Gastrocnemius medialis (tissue), 4 donors: ENCODE measurements at regions not wholly inside any gene's neighbourhood (a gene's known extent, or its start where the extent isn't known, plus 50 kb on each side); places are given as distances from the start of the nearest gene placed in this dataset.
"Not testable (repeated sequence)": the region's sequence is repeated elsewhere in the genome, so short reads cannot be mapped to it uniquely, and the experiment has no call there.

Source experiments
- ATAC-seq, 2 donors: fragments of 150-250 bp; one replicate each; pipeline ENCODE4 v1.9.1; 2016
- DNase-seq, 2 donors: peaks; one replicate each; pipeline ENCODE4 v3.0.0-alpha.2; 2019
- H3K27ac ChIP-seq, 4 donors: fragments of 200-600 bp; sonication (generic); 1 replicate in 1 of 4; 2 replicates in 3 of 4; pipeline ENCODE4 v1.5.1; 2016 to 2018; ENCODE audit warnings: mild to moderate bottlenecking in 2 of 4, moderate library complexity in 1 of 4
- H3K27me3 ChIP-seq, 3 donors: fragments of 200-600 bp; sonication (generic) in 2 of 3; 1 replicate in 1 of 3; 2 replicates in 2 of 3; pipeline versions ENCODE4 v1.5.1 to v1.6.0; 2016 to 2019; ENCODE audit warnings: mild to moderate bottlenecking in 1 of 3, moderate library complexity in 1 of 3
- H3K36me3 ChIP-seq, 2 donors: fragments of 200-600 bp; sonication (generic) in 1 of 2; one replicate each; pipeline ENCODE4 v1.5.1; 2017 to 2018
- H3K4me1 ChIP-seq, 2 donors: fragments of 200-600 bp; sonication (generic) in 1 of 2; one replicate each; pipeline ENCODE4 v1.5.1; 2016 to 2017; ENCODE audit warnings: mild to moderate bottlenecking in 2 of 2
- H3K4me3 ChIP-seq, 4 donors: fragments of 200-600 bp; sonication (generic) in 3 of 4; 1 replicate in 1 of 4; 2 replicates in 3 of 4; pipeline ENCODE4 v1.5.1; 2016 to 2019; ENCODE audit warnings: mild to moderate bottlenecking in 2 of 4
- H3K9me3 ChIP-seq, 3 donors: fragments of 200-600 bp; sonication (generic) in 2 of 3; 1 replicate in 1 of 3; 2 replicates in 2 of 3; pipeline ENCODE4 v1.5.1; 2016 to 2019
- POLR2A ChIP-seq, 2 donors: fragments of 450-650 bp; IDR thresholded peaks; one replicate each; pipeline ENCODE4 v1.6.1; 2017; ENCODE audit warnings: antibody characterized with exemption in 2 of 2, mild to moderate bottlenecking in 2 of 2, moderate library complexity in 2 of 2
- in situ Hi-C, 4 donors: fragments of 200-750 bp; cut with MboI; loops; one replicate each; pipeline versions ENCODE4 v1.15.0 to v1.8.0; 2017; ENCODE audit warnings: low sequenced_read_pairs in 4 of 4
- intact Hi-C: fragments of 100-400 bp; cut with DNase I; formaldehyde crosslinking; loops from one replicate; pipeline ENCODE4 v1.15.1; 2023; ENCODE audit warnings: low total_unique reads
- TF ChIP-seq, protein P1 (sequence below), 5 experiments: fragments of 450-650 bp in 3 of 5; fragments of 200-600 bp in 2 of 5; sonication (generic) in 2 of 5; IDR thresholded peaks in 4 of 5; conservative IDR thresholded peaks in 1 of 5; 1 replicate in 4 of 5; 2 replicates in 1 of 5; pipeline ENCODE4 v1.5.1; 2016 to 2019; ENCODE audit warnings: antibody characterized with exemption in 5 of 5, mild to moderate bottlenecking in 3 of 5, moderate library complexity in 3 of 5

DNA sequence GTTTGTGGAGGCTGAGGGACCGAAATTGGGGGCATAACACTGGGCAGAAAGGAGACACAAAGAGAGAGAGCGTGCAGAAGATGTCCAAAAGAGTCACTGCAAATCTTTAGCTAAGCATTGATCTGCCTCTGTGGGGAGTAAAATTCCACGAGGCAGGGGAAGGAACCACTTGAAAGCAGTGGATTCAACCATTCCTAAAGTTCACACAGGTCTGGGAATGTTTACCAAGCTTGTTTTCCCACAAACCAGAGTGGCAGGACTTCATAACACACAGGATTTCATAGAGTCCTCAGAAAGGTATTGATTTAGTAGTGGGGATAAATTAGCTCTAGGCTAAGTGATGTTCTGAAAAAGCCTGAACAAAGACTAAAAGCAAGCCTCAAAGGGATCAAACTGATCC, 66.1 kb upstream of the RPL38 start:
- in situ Hi-C loops: no loop called here
- Histone ChIP-seq H3K27me3 (peaks cover 0 to 8% (median 0%) of the 10 kb centered on the region in 3 donors), H3K4me3 (no peak overlapping the region), H3K27ac (no peak overlapping the region), H3K36me3 (no peaks in the 10 kb centered on the region), H3K4me1 (no peaks in the 10 kb centered on the region), H3K9me3 (no peaks in the 10 kb centered on the region)
- intact Hi-C loops: no loop called here
- DNase-seq: no peak
- TF ChIP-seq, protein P1, sequence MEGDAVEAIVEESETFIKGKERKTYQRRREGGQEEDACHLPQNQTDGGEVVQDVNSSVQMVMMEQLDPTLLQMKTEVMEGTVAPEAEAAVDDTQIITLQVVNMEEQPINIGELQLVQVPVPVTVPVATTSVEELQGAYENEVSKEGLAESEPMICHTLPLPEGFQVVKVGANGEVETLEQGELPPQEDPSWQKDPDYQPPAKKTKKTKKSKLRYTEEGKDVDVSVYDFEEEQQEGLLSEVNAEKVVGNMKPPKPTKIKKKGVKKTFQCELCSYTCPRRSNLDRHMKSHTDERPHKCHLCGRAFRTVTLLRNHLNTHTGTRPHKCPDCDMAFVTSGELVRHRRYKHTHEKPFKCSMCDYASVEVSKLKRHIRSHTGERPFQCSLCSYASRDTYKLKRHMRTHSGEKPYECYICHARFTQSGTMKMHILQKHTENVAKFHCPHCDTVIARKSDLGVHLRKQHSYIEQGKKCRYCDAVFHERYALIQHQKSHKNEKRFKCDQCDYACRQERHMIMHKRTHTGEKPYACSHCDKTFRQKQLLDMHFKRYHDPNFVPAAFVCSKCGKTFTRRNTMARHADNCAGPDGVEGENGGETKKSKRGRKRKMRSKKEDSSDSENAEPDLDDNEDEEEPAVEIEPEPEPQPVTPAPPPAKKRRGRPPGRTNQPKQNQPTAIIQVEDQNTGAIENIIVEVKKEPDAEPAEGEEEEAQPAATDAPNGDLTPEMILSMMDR (IDR thresholded peaks at IDR 0.05 in 4 of 5, conservative IDR thresholded peaks at IDR 0.05 in 1 of 5): no peak
- no peak for TF ChIP-seq POLR2A (IDR thresholded peaks at IDR 0.05)
- no peak for ATAC-seq

DNA sequence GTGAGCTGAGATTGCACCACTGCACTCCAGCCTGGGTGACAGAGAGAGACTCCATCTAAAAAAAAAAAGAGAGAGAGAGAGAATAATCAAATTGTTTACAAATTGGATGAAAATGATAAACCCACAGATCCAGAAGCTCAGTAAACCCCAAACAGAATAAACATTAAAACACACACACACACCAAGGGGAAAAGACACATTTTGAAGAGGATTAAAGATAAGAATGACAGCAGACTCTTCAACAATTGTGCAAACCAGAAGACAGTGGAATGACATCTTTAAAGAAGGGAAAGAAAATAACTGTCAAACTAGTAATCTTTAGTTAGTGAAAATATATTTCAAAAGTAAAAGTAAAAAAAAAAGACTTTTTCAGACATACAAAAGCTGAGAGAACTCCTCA, 64.4 kb upstream of the RPL38 start:
- in situ Hi-C loops (no loop called here), intact Hi-C loops (no loop called here)
- no peak for TF ChIP-seq POLR2A (IDR thresholded peaks at IDR 0.05)
- TF ChIP-seq, protein P1 (IDR thresholded peaks at IDR 0.05 in 4 of 5, conservative IDR thresholded peaks at IDR 0.05 in 1 of 5): no peak
- no peaks in the 10 kb centered on the region for H3K9me3 ChIP-seq
- H3K4me1 ChIP-seq: no peaks in the 10 kb centered on the region
- no peaks in the 10 kb centered on the region for H3K36me3 ChIP-seq
- DNase-seq (no peak), ATAC-seq (no peak)
- H3K27ac ChIP-seq: no peak overlapping the region
- peaks cover 0 to 4% (median 0%) of the 10 kb centered on the region in 3 donors for H3K27me3 ChIP-seq
- no peak overlapping the region for H3K4me3 ChIP-seq

DNA sequence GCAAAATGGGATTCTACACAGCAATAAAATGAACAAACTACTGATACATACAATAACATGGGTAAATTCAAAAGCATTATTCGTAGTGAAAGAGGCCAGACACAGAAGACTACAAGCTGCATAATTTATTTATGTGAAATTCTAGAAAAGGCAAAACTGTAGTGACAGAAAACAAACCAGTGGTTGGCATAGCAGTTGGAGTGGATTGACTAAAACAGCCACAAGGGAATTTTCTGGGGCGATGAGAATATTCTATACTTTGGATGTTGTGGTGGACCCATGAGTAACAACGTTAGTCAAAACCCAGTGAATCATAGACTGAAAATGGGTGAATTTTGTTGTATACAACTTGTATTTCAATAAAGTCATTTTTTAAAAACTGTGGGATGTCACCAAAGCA, 63.2 kb upstream of the RPL38 start:
- DNase-seq (no peak), ATAC-seq (no peak)
- intact Hi-C loops: no loop called here
- in situ Hi-C loops: no loop called here
- no peak overlapping the region for H3K4me3 ChIP-seq
- no peak overlapping the region for H3K27ac ChIP-seq
- H3K36me3 ChIP-seq: no peaks in the 10 kb centered on the region
- H3K27me3 ChIP-seq: peaks cover 0 to 4% (median 0%) of the 10 kb centered on the region in 3 donors
- H3K9me3 ChIP-seq: no peaks in the 10 kb centered on the region
- TF ChIP-seq POLR2A (IDR thresholded peaks at IDR 0.05): no peak
- TF ChIP-seq, protein P1 (IDR thresholded peaks at IDR 0.05 in 4 of 5, conservative IDR thresholded peaks at IDR 0.05 in 1 of 5): no peak
- no peaks in the 10 kb centered on the region for H3K4me1 ChIP-seq

DNA sequence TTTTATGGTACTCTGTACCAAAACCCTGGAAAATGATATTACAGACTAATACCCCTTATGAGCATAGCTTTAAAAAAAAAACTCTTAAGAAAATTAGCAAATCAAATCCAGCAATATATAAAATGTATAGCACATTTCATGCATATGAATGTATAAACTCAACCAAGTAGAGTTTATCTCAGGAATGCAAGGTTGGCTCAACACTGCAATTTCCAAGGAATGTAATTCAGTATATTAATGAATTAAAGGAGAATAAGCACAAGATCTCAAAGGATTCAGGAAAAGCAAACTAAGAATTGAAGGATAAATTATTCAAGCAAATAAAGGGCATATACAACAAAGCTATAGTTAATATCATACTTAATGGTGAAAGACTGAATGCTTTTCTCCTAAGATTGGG, 61.9 kb upstream of the RPL38 start:
- DNase-seq: no peak
- intact Hi-C loops (no loop called here), in situ Hi-C loops (no loop called here)
- H3K36me3 ChIP-seq: no peaks in the 10 kb centered on the region
- TF ChIP-seq, protein P1 (IDR thresholded peaks at IDR 0.05 in 4 of 5, conservative IDR thresholded peaks at IDR 0.05 in 1 of 5): no peak
- no peak for TF ChIP-seq POLR2A (IDR thresholded peaks at IDR 0.05)
- H3K4me3 ChIP-seq: no peak overlapping the region
- H3K9me3 ChIP-seq: no peaks in the 10 kb centered on the region
- H3K27ac ChIP-seq: no peak overlapping the region
- ATAC-seq: no peak
- H3K4me1 ChIP-seq: no peaks in the 10 kb centered on the region
- H3K27me3 ChIP-seq: no peaks in the 10 kb centered on the region

DNA sequence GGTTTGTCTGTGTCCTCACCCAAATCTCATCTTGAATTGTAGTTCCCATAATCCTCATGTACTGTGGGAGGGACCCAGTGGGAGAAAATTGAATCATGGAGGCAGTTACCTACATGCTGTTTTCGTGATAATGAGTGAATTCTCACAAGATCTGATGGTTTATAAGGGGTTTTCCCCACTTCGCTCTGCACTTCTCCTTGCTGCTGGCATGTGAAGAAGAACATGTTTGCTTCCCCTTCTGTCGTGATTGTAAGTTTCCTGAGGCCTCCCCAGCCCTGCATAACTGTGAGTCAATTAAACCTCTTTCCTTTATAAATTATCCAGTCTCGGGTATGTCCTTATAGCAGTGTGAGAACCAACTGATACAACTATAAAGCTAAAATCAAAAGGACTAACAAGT, 60.2 kb upstream of the RPL38 start:
- DNase-seq, H3K36me3 ChIP-seq, H3K27ac ChIP-seq, intact Hi-C loops, H3K27me3 ChIP-seq, in situ Hi-C loops, H3K9me3 ChIP-seq, ATAC-seq, H3K4me3 ChIP-seq, H3K4me1 ChIP-seq: not testable (repeated sequence)
